Gastrocnemius medialis (tissue), 4 donors: ENCODE measurements at regions not wholly inside any gene's neighbourhood (a gene's known extent, or its start where the extent isn't known, plus 50 kb on each side); places are given as distances from the start of the nearest gene placed in this dataset.

ENCODE experiments used
- ATAC-seq, 2 donors: fragments of 150-250 bp; one replicate each; pipeline ENCODE4 v1.9.1; 2016
- DNase-seq, 2 donors: peaks; one replicate each; pipeline ENCODE4 v3.0.0-alpha.2; 2019
- H3K27ac ChIP-seq, 4 donors: fragments of 200-600 bp; sonication (generic); 1 replicate in 1 of 4; 2 replicates in 3 of 4; pipeline ENCODE4 v1.5.1; 2016 to 2018; ENCODE audit warnings: mild to moderate bottlenecking in 2 of 4, moderate library complexity in 1 of 4
- H3K27me3 ChIP-seq, 3 donors: fragments of 200-600 bp; sonication (generic) in 2 of 3; 1 replicate in 1 of 3; 2 replicates in 2 of 3; pipeline versions ENCODE4 v1.5.1 to v1.6.0; 2016 to 2019; ENCODE audit warnings: mild to moderate bottlenecking in 1 of 3, moderate library complexity in 1 of 3
- H3K36me3 ChIP-seq, 2 donors: fragments of 200-600 bp; sonication (generic) in 1 of 2; one replicate each; pipeline ENCODE4 v1.5.1; 2017 to 2018
- H3K4me1 ChIP-seq, 2 donors: fragments of 200-600 bp; sonication (generic) in 1 of 2; one replicate each; pipeline ENCODE4 v1.5.1; 2016 to 2017; ENCODE audit warnings: mild to moderate bottlenecking in 2 of 2
- H3K4me3 ChIP-seq, 4 donors: fragments of 200-600 bp; sonication (generic) in 3 of 4; 1 replicate in 1 of 4; 2 replicates in 3 of 4; pipeline ENCODE4 v1.5.1; 2016 to 2019; ENCODE audit warnings: mild to moderate bottlenecking in 2 of 4
- H3K9me3 ChIP-seq, 3 donors: fragments of 200-600 bp; sonication (generic) in 2 of 3; 1 replicate in 1 of 3; 2 replicates in 2 of 3; pipeline ENCODE4 v1.5.1; 2016 to 2019
- POLR2A ChIP-seq, 2 donors: fragments of 450-650 bp; IDR thresholded peaks; one replicate each; pipeline ENCODE4 v1.6.1; 2017; ENCODE audit warnings: antibody characterized with exemption in 2 of 2, mild to moderate bottlenecking in 2 of 2, moderate library complexity in 2 of 2
- in situ Hi-C, 4 donors: fragments of 200-750 bp; cut with MboI; loops; one replicate each; pipeline versions ENCODE4 v1.15.0 to v1.8.0; 2017; ENCODE audit warnings: low sequenced_read_pairs in 4 of 4
- intact Hi-C: fragments of 100-400 bp; cut with DNase I; formaldehyde crosslinking; loops from one replicate; pipeline ENCODE4 v1.15.1; 2023; ENCODE audit warnings: low total_unique reads
- TF ChIP-seq, protein P1 (sequence below), 5 experiments: fragments of 450-650 bp in 3 of 5; fragments of 200-600 bp in 2 of 5; sonication (generic) in 2 of 5; IDR thresholded peaks in 4 of 5; conservative IDR thresholded peaks in 1 of 5; 1 replicate in 4 of 5; 2 replicates in 1 of 5; pipeline ENCODE4 v1.5.1; 2016 to 2019; ENCODE audit warnings: antibody characterized with exemption in 5 of 5, mild to moderate bottlenecking in 3 of 5, moderate library complexity in 3 of 5

DNA sequence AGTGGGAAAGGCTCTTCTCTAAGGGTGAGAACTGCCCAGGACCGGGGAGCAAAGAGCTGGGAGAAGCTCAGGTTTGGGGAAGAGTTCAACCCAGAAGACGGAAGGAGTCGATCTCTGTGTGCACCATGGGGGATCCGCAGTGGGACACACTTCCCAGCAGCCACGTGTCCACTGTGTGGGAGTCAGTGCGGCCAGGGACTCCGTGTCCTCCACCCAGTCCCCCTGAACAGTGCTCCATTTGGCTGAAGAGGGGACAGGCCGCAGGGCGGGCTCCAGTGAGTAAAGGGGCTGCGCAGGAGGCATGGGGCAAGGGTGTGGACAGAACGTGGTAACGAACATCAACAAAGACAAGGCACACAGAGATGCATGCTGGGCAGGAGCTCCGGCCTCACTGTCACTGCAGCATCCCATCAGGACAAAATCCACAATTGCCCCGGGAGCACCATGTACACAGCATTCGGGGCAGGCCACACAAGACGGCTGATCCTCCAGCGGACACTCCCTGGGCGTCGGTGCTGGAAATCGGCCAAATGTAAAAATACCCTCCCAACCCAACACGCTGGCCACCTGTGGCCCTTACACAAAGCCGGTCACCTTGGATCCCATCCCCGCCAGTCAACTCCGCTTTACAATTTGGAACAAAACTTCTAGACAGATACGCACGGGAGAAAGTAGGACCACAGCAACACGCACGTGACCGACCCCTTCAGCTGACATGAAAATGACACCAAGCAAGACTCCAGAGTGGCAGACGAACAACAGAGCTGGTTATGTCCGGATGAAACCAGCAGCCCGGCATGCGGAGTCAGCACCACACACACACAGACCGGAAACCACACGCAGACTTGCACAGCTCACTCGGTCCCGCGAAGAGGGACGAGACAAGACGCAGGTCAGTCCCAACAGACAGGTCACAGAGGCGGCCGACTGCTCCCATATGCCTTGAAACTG lies 366.8 kb downstream of the SHANK2 start:
- no peak for DNase-seq
- no peak for ATAC-seq
- Histone ChIP-seq H3K4me1 (no peaks in the 10 kb centered on the region), H3K27ac (no peak overlapping the region), H3K4me3 (no peak overlapping the region), H3K27me3 (peaks cover 11 to 17% (median 11%) of the 10 kb centered on the region in 3 donors), H3K9me3 (no peaks in the 10 kb centered on the region), H3K36me3 (no peaks in the 10 kb centered on the region)
- intact Hi-C loops (no loop called here), in situ Hi-C loops (no loop called here)
- TF ChIP-seq, protein P1, sequence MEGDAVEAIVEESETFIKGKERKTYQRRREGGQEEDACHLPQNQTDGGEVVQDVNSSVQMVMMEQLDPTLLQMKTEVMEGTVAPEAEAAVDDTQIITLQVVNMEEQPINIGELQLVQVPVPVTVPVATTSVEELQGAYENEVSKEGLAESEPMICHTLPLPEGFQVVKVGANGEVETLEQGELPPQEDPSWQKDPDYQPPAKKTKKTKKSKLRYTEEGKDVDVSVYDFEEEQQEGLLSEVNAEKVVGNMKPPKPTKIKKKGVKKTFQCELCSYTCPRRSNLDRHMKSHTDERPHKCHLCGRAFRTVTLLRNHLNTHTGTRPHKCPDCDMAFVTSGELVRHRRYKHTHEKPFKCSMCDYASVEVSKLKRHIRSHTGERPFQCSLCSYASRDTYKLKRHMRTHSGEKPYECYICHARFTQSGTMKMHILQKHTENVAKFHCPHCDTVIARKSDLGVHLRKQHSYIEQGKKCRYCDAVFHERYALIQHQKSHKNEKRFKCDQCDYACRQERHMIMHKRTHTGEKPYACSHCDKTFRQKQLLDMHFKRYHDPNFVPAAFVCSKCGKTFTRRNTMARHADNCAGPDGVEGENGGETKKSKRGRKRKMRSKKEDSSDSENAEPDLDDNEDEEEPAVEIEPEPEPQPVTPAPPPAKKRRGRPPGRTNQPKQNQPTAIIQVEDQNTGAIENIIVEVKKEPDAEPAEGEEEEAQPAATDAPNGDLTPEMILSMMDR (IDR thresholded peaks at IDR 0.05 in 4 of 5, conservative IDR thresholded peaks at IDR 0.05 in 1 of 5), result no peak
- no peak for TF ChIP-seq POLR2A (IDR thresholded peaks at IDR 0.05)

DNA sequence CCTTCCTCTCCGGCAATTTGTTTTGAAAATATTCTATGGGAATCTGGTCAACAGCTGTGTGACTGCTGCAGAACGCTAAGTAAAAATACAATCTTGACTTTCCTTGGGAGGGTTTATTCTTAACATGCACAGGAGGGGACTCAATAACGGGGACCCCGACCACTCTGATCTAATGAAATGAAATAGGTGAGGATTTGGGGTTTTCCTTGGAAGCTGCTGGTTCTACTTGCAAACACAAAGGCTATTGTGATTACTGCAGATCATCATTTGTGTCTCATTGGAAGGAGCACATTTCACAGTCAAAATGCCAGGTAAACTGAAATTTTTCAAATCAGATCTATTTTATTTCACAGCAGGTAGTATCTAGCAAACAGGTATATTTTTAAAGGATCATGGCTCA lies 366.1 kb downstream of the SHANK2 start:
- in situ Hi-C loops (no loop called here), intact Hi-C loops (no loop called here)
- Histone ChIP-seq H3K4me1 (no peaks in the 10 kb centered on the region), H3K27ac (no peak overlapping the region), H3K9me3 (no peaks in the 10 kb centered on the region), H3K36me3 (no peaks in the 10 kb centered on the region), H3K27me3 (peaks cover 11 to 17% (median 11%) of the 10 kb centered on the region in 3 donors), H3K4me3 (no peak overlapping the region)
- no peak for ATAC-seq
- TF ChIP-seq, protein P1 (IDR thresholded peaks at IDR 0.05 in 4 of 5, conservative IDR thresholded peaks at IDR 0.05 in 1 of 5), result no peak
- TF ChIP-seq POLR2A (IDR thresholded peaks at IDR 0.05), result no peak
- no peak for DNase-seq

DNA sequence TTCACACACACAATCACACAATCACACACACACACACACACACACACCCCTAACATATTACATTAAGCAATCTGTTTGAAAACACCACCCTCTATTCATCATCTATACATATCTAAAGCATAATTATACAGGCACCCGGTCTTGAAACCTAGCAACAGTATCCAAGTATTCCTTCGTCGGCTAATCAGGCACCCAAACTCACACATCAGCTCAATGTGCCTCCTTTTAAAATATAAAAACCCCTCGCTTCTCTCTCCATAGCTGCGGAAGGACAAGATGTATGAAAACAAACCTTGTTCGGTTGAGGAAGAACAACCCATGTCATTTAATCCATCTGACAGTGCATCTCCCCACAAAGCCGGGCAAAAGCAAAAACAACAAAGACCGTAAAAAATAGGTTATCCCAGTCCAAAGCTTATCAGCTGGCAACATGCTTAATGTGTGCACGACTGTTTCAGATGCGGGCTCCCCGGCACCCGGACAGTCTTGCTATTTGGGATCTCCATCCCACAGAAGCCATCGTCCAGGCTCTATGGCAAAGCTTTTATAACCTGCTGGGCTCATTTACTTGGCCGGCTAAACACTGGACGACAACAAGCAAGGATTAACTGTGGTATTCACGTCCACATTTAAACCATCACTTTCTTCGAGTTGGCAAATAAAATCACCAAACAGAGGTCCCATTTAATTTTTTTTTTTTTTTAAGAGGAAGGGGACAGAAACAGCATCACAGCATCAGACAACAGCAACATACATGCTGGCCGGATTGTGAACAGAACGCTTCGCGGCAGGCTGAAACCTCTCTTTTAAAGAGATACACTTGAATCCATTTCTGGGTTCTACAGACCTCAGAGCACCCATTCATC lies 365.5 kb downstream of the SHANK2 start:
- in situ Hi-C loops, result no loop called here
- no peak for DNase-seq
- no peak overlapping the region for H3K4me3 ChIP-seq

DNA sequence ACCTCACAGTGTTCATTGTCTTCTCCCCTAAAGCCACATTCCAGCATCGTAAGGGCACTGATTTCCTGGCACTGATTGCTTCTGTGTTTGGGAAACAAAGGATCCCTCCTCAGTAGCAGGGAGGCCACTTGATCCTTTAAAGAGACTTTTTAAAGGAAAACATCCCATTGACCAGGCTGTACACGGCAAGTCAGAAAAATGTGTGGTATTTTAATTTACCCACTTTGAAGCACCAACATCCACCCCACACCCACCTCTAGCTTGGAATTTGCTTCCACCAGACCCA lies 364.9 kb downstream of the SHANK2 start:
- no peak for ATAC-seq
- intact Hi-C loops, result no loop called here

More for the DNA sequence above, 365.5 kb downstream of the SHANK2 start:
- TF ChIP-seq POLR2A (IDR thresholded peaks at IDR 0.05), result no peak
- TF ChIP-seq, protein P1 (IDR thresholded peaks at IDR 0.05 in 4 of 5, conservative IDR thresholded peaks at IDR 0.05 in 1 of 5), result no peak
- no peak overlapping the region for H3K27ac ChIP-seq
- H3K36me3 ChIP-seq, result no peaks in the 10 kb centered on the region
- H3K4me1 ChIP-seq, result no peaks in the 10 kb centered on the region
- peaks cover 11 to 17% (median 11%) of the 10 kb centered on the region in 3 donors for H3K27me3 ChIP-seq
- no peak for ATAC-seq
- H3K9me3 ChIP-seq, result no peaks in the 10 kb centered on the region
- intact Hi-C loops, result no loop called here

More for the DNA sequence above, 364.9 kb downstream of the SHANK2 start:
- Histone ChIP-seq H3K4me1 (no peaks in the 10 kb centered on the region), H3K27ac (no peak overlapping the region), H3K9me3 (no peaks in the 10 kb centered on the region), H3K4me3 (no peak overlapping the region), H3K36me3 (no peaks in the 10 kb centered on the region), H3K27me3 (peaks cover 11 to 17% (median 11%) of the 10 kb centered on the region in 3 donors)
- TF ChIP-seq, protein P1 (IDR thresholded peaks at IDR 0.05 in 4 of 5, conservative IDR thresholded peaks at IDR 0.05 in 1 of 5), result no peak
- no peak for TF ChIP-seq POLR2A (IDR thresholded peaks at IDR 0.05)
- no peak for DNase-seq
- in situ Hi-C loops, result no loop called here
